ENCODE measurements at regions not wholly inside any gene's neighbourhood (a gene's known extent, or its start where the extent isn't known, plus 50 kb on each side); places are given as distances from the start of the nearest gene placed in this dataset.
A peak's percentile ranks its signal among the peaks of the same experiment; 100 is the strongest.
"Not testable (repeated sequence)": the region's sequence is repeated elsewhere in the genome, so short reads cannot be mapped to it uniquely, and the experiment has no call there.

GRCh38 chr2:87454421-87454820 lies 293.5 kb upstream of the PLGLB2 start:
- DNase-seq (ENCODE audit: low read depth in 1 of 2, low spot score in 1 of 2): not testable (repeated sequence)

- DNase-seq (ENCODE audit: low read depth in 1 of 2, low spot score in 1 of 2): not testable (repeated sequence)
These were observed 292.6 kb upstream of the PLGLB2 start for GRCh38 chr2:87455209-87455853.

- DNase-seq (ENCODE audit: low read depth in 1 of 2, low spot score in 1 of 2): not testable (repeated sequence)
These were observed 292.0 kb upstream of the PLGLB2 start for GRCh38 chr2:87455854-87456249.

GRCh38 chr2:87456477-87457128 lies 291.3 kb upstream of the PLGLB2 start:
- DNase-seq (ENCODE audit: low read depth in 1 of 2, low spot score in 1 of 2): not testable (repeated sequence)

- DNase-seq (ENCODE audit: low read depth in 1 of 2, low spot score in 1 of 2): not testable (repeated sequence)
These were observed 290.8 kb upstream of the PLGLB2 start for GRCh38 chr2:87457129-87457499.

- DNase-seq (ENCODE audit: low read depth in 1 of 2, low spot score in 1 of 2): not testable (repeated sequence)
These were observed 288.9 kb upstream of the PLGLB2 start for GRCh38 chr2:87458938-87459337.

- not testable (repeated sequence) for DNase-seq (ENCODE audit: low read depth in 1 of 2, low spot score in 1 of 2)
These were observed 287.8 kb upstream of the PLGLB2 start for GRCh38 chr2:87460104-87460503.

GRCh38 chr2:87460662-87461061 lies 287.2 kb upstream of the PLGLB2 start:
- not testable (repeated sequence) for DNase-seq (ENCODE audit: low read depth in 1 of 2, low spot score in 1 of 2)

- not testable (repeated sequence) for DNase-seq (ENCODE audit: low read depth in 1 of 2, low spot score in 1 of 2)
These were observed 286.2 kb upstream of the PLGLB2 start for GRCh38 chr2:87461671-87462070.

- not testable (repeated sequence) for DNase-seq (ENCODE audit: low read depth in 1 of 2, low spot score in 1 of 2)
These were observed 283.7 kb upstream of the PLGLB2 start for GRCh38 chr2:87464219-87464618.

GRCh38 chr2:87465730-87466129 lies 282.2 kb upstream of the PLGLB2 start:
- not testable (repeated sequence) for DNase-seq (ENCODE audit: low read depth in 1 of 2, low spot score in 1 of 2)

GRCh38 chr2:87466591-87467120 lies 281.2 kb upstream of the PLGLB2 start:
- DNase-seq (ENCODE audit: low read depth in 1 of 2, low spot score in 1 of 2): peak; percentile 50 to 56

- DNase-seq (ENCODE audit: low read depth in 1 of 2, low spot score in 1 of 2): not testable (repeated sequence)
These were observed 279.4 kb upstream of the PLGLB2 start for GRCh38 chr2:87468429-87468981.

- not testable (repeated sequence) for DNase-seq (ENCODE audit: low read depth in 1 of 2, low spot score in 1 of 2)
These were observed 278.4 kb upstream of the PLGLB2 start for GRCh38 chr2:87469180-87470151.

GRCh38 chr2:87470381-87471380 lies 277.2 kb upstream of the PLGLB2 start:
- not testable (repeated sequence) for DNase-seq (ENCODE audit: low read depth in 1 of 2, low spot score in 1 of 2)

- not testable (repeated sequence) for DNase-seq (ENCODE audit: low read depth in 1 of 2, low spot score in 1 of 2)
These were observed 276.4 kb upstream of the PLGLB2 start for GRCh38 chr2:87471478-87471877.

GRCh38 chr2:87476223-87476872 lies 271.5 kb upstream of the PLGLB2 start:
- DNase-seq (ENCODE audit: low read depth in 1 of 2, low spot score in 1 of 2): not testable (repeated sequence)

GRCh38 chr2:87476936-87477335 lies 271.0 kb upstream of the PLGLB2 start:
- DNase-seq (ENCODE audit: low read depth in 1 of 2, low spot score in 1 of 2): not testable (repeated sequence)

All from activated T-helper 1 cell treated with anti-CD3 and anti-CD28 coated beads, Interleukin-2, amount 50 U/mL, for 16 hours (primary cell).